ENCODE measurements at regions not wholly inside any gene's neighbourhood (a gene's known extent, or its start where the extent isn't known, plus 50 kb on each side); places are given as distances from the start of the nearest gene placed in this dataset.

GRCh38 chrX:149282909-149283308 is 222.2 kb downstream of the IDS start:
- FAIRE-seq (no peak), DNase-seq (ENCODE audit: insufficient read length, low spot score) (no peak)
- TF ChIP-seq CTCF (IDR thresholded peaks at IDR 0.05; ENCODE audit: insufficient read depth, missing control alignments) = no peak

GRCh38 chrX:149280011-149280410 is 225.1 kb downstream of the IDS start:
- no peak for FAIRE-seq

GRCh38 chrX:149275836-149276235 is 229.3 kb downstream of the IDS start:
- no peak for TF ChIP-seq CTCF (IDR thresholded peaks at IDR 0.05; ENCODE audit: insufficient read depth, missing control alignments)
- FAIRE-seq (no peak), DNase-seq (ENCODE audit: insufficient read length, low spot score) (no peak)

More at GRCh38 chrX:149280011-149280410, 225.1 kb downstream of the IDS start:
- DNase-seq (ENCODE audit: insufficient read length, low spot score) = no peak
- TF ChIP-seq CTCF (IDR thresholded peaks at IDR 0.05; ENCODE audit: insufficient read depth, missing control alignments) = no peak

GRCh38 chrX:149274516-149275105 is 230.5 kb downstream of the IDS start:
- TF ChIP-seq CTCF (IDR thresholded peaks at IDR 0.05; ENCODE audit: insufficient read depth, missing control alignments) = no peak
- DNase-seq (ENCODE audit: insufficient read length, low spot score) (no peak), FAIRE-seq (no peak)

DNA sequence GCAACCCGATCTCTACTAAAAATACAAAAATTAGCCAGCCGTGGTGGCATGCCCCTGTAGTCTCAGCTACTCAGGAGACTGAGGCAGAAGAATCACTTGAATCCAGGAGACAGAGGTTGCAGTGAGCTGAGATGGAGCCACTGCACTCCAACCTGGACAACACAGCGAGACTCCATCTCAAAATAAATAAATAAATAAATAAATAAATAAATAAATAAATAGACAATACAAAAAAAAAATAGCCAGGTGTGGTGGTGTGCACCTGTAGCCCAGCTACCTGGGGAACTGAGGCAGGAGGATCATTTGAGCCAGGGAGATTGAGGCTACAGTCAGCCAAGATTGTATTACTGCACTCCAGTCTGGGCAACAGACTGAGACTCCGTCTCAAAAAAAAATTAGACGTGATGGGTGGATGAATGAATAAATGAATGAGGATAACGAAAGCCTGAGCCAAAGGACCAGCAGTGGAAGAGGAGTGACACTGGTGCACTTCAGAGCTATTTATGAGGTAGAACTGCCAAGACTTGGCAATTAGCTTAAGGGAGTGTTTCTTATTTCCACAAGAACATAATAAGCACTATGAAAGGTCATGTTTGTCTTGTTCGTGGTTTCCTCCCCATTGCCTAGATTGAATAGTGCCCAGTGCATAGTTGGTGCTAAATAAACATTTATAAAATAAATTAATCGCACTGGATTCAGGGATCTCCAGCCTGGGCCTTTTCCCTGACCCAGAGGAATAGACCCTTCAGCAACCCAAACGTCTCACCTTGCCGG is 232.2 kb downstream of the IDS start:
- no peak for DNase-seq (ENCODE audit: insufficient read length, low spot score)
- TF ChIP-seq CTCF (IDR thresholded peaks at IDR 0.05; ENCODE audit: insufficient read depth, missing control alignments) = no peak
- FAIRE-seq = no peak

DNA sequence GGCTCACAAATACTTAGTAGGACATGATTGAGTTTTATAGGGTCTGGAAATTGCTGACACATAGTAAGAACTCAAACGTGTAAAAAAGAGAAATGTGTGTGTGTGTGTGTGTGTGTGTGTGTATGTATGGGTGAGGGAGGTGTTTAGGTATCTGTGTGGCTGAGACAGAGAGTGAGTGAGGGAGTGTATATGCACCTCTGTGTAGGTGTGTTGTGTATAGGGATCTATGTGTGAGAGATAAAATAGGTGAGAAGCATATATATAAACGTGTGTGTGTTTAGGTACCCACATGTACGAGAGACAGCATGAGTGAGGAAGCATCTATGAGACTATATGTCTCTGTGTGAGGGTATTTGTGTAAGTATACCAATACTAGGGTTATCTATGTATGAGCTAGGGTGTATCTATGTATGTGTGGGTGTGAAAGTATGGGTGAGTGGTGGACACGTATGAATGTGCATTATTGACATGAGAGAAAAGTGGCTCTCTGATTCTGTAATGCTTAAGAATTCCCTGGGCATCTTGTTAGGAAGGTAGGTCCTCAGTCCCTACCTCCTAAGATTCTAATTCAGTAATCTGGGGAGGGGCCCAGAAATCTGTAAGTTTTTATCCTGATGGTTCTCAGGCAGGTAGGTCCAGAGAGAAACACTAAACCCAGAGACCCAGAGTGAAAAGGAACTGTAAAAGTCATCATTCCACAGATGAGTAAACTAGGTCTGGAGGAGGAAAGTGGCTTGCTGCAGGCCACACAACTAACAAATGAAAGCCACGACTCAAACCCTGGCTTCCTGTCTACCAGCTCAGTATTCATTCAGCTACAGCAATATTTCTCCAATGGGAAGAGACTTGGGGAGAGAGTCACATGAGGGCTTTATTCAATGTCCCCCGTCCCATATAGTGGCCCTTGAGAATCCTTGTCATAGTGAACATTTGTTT is 237.0 kb downstream of the IDS start:
- no peak for DNase-seq (ENCODE audit: insufficient read length, low spot score)
- no peak for FAIRE-seq
- no peak for TF ChIP-seq CTCF (IDR thresholded peaks at IDR 0.05; ENCODE audit: insufficient read depth, missing control alignments)
